Activated CD4-positive, alpha-beta T cell treated with anti-CD3 and anti-CD28 coated beads, Interleukin-2, amount 50 U/mL, for 4 hours (primary cell): ENCODE measurements at regions not wholly inside any gene's neighbourhood (a gene's known extent, or its start where the extent isn't known, plus 50 kb on each side); places are given as distances from the start of the nearest gene placed in this dataset.

Experiments
- DNase-seq, 2 experiments: peaks; one replicate each; pipeline ENCODE4 v3.0.0-alpha.2; 2020

- DNase-seq, result no peak
These were observed 159.3 kb downstream of the CD83 start for GRCh38 chr6:14276667-14277404.

- no peak for DNase-seq
These were observed 159.9 kb downstream of the CD83 start for GRCh38 chr6:14277405-14277930.

- DNase-seq, result no peak
These were observed 160.4 kb downstream of the CD83 start for GRCh38 chr6:14278006-14278405.

- DNase-seq, result no peak
These were observed 160.9 kb downstream of the CD83 start for GRCh38 chr6:14278446-14278845.

GRCh38 chr6:14280006-14280510, 162.5 kb downstream of the CD83 start:
- no peak for DNase-seq

GRCh38 chr6:14280766-14281293, 163.3 kb downstream of the CD83 start:
- DNase-seq, result no peak

- DNase-seq, result no peak
These were observed 164.5 kb downstream of the CD83 start for GRCh38 chr6:14281811-14282660.

- DNase-seq, result no peak
These were observed 165.4 kb downstream of the CD83 start for GRCh38 chr6:14282854-14283505.

GRCh38 chr6:14283600-14284235, 166.1 kb downstream of the CD83 start:
- DNase-seq, result no peak

GRCh38 chr6:14284969-14285590, 167.5 kb downstream of the CD83 start:
- DNase-seq, result no peak

GRCh38 chr6:14286144-14286543, 168.6 kb downstream of the CD83 start:
- no peak for DNase-seq

GRCh38 chr6:14286634-14287428, 169.3 kb downstream of the CD83 start:
- DNase-seq, result no peak

- DNase-seq, result no peak
These were observed 170.1 kb downstream of the CD83 start for GRCh38 chr6:14287707-14288106.

GRCh38 chr6:14288910-14289309, 171.3 kb downstream of the CD83 start:
- DNase-seq, result no peak

GRCh38 chr6:14290041-14290771, 172.6 kb downstream of the CD83 start:
- no peak for DNase-seq

GRCh38 chr6:14290772-14291330, 173.3 kb downstream of the CD83 start:
- DNase-seq, result no peak

- DNase-seq, result no peak
These were observed 173.8 kb downstream of the CD83 start for GRCh38 chr6:14291331-14291730.

GRCh38 chr6:14292119-14292518, 174.5 kb downstream of the CD83 start:
- no peak for DNase-seq

- DNase-seq, result no peak
These were observed 176.8 kb downstream of the CD83 start for GRCh38 chr6:14294270-14294951.
